ENCODE measurements at regions not wholly inside any gene's neighbourhood (a gene's known extent, or its start where the extent isn't known, plus 50 kb on each side); places are given as distances from the start of the nearest gene placed in this dataset.

DNA sequence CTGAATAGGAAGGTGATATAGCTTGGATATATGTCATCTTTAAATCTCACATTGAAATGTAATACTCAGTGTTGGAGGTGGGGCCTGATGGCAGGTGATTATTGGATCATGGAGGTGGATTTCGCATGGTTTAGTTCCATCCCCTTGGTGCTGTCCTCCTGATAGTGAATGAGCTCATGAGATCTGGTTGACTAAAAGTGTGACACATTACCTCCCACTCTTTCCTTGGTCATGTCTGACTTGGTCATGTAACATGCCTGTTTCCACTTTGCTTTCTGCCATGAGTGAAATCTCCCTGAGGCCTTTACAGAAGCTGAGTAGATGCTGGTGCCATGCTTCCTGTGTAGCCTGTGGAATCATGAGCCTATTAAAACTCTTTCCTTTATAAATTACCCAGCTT lies 664.5 kb upstream of the NR5A2 start:
- TF ChIP-seq, protein P1, sequence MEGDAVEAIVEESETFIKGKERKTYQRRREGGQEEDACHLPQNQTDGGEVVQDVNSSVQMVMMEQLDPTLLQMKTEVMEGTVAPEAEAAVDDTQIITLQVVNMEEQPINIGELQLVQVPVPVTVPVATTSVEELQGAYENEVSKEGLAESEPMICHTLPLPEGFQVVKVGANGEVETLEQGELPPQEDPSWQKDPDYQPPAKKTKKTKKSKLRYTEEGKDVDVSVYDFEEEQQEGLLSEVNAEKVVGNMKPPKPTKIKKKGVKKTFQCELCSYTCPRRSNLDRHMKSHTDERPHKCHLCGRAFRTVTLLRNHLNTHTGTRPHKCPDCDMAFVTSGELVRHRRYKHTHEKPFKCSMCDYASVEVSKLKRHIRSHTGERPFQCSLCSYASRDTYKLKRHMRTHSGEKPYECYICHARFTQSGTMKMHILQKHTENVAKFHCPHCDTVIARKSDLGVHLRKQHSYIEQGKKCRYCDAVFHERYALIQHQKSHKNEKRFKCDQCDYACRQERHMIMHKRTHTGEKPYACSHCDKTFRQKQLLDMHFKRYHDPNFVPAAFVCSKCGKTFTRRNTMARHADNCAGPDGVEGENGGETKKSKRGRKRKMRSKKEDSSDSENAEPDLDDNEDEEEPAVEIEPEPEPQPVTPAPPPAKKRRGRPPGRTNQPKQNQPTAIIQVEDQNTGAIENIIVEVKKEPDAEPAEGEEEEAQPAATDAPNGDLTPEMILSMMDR (IDR thresholded peaks at IDR 0.05; ENCODE audit: low read depth, low read length) = no peak
- no peak for TF ChIP-seq EZH2phosphoT487 (IDR thresholded peaks at IDR 0.05; ENCODE audit: low read depth)

Measured in OCI-LY3 (cell line).